KG1 (cell line): ENCODE measurements at regions not wholly inside any gene's neighbourhood (a gene's known extent, or its start where the extent isn't known, plus 50 kb on each side); places are given as distances from the start of the nearest gene placed in this dataset.
"Not testable (repeated sequence)": the region's sequence is repeated elsewhere in the genome, so short reads cannot be mapped to it uniquely, and the experiment has no call there.

Experiments used
- DNase-seq: peaks from one replicate; lab custom pipeline; 2025; lab: John Stamatoyannopoulos, UW

- no peak for DNase-seq
Measured at GRCh38 chr2:235219048-235219447, 267.2 kb downstream of the SH3BP4 start.

GRCh38 chr2:235220331-235220730, 268.5 kb downstream of the SH3BP4 start:
- DNase-seq, result no peak

- no peak for DNase-seq
Measured at GRCh38 chr2:235223011-235223410, 270.8 kb upstream of the AGAP1 start.

- DNase-seq, result no peak
Measured at GRCh38 chr2:235224410-235224809, 269.4 kb upstream of the AGAP1 start.

- no peak for DNase-seq
Measured at GRCh38 chr2:235225261-235225660, 268.6 kb upstream of the AGAP1 start.

GRCh38 chr2:235227590-235227989, 266.3 kb upstream of the AGAP1 start:
- no peak for DNase-seq

GRCh38 chr2:235228422-235228821, 265.4 kb upstream of the AGAP1 start:
- DNase-seq, result not testable (repeated sequence)

GRCh38 chr2:235229236-235229635, 264.6 kb upstream of the AGAP1 start:
- DNase-seq, result no peak

GRCh38 chr2:235230821-235231601, 262.8 kb upstream of the AGAP1 start:
- no peak for DNase-seq

GRCh38 chr2:235232449-235233433, 261.1 kb upstream of the AGAP1 start:
- no peak for DNase-seq

- no peak for DNase-seq
Measured at GRCh38 chr2:235234736-235235135, 259.1 kb upstream of the AGAP1 start.

- no peak for DNase-seq
Measured at GRCh38 chr2:235235977-235236767, 257.7 kb upstream of the AGAP1 start.

GRCh38 chr2:235238537-235238936, 255.3 kb upstream of the AGAP1 start:
- DNase-seq, result no peak

GRCh38 chr2:235240574-235240973, 253.3 kb upstream of the AGAP1 start:
- DNase-seq, result no peak

- no peak for DNase-seq
Measured at GRCh38 chr2:235244255-235245220, 249.3 kb upstream of the AGAP1 start.

GRCh38 chr2:235247001-235247400, 246.8 kb upstream of the AGAP1 start:
- no peak for DNase-seq

GRCh38 chr2:235255693-235256092, 238.2 kb upstream of the AGAP1 start:
- no peak for DNase-seq

- no peak for DNase-seq
Measured at GRCh38 chr2:235257590-235257989, 236.3 kb upstream of the AGAP1 start.

GRCh38 chr2:235262750-235263149, 231.1 kb upstream of the AGAP1 start:
- DNase-seq, result no peak

GRCh38 chr2:235263205-235264120, 230.4 kb upstream of the AGAP1 start:
- DNase-seq, result no peak
